IPS-NIHi7 (cell line): ENCODE measurements at regions not wholly inside any gene's neighbourhood (a gene's known extent, or its start where the extent isn't known, plus 50 kb on each side); places are given as distances from the start of the nearest gene placed in this dataset.

Experiments
- DNase-seq: peaks from one replicate; pipeline ENCODE4 v3.0.0; 2012; ENCODE audit warnings: mixed read lengths; ENCODE audit errors: extremely low spot score

DNA sequence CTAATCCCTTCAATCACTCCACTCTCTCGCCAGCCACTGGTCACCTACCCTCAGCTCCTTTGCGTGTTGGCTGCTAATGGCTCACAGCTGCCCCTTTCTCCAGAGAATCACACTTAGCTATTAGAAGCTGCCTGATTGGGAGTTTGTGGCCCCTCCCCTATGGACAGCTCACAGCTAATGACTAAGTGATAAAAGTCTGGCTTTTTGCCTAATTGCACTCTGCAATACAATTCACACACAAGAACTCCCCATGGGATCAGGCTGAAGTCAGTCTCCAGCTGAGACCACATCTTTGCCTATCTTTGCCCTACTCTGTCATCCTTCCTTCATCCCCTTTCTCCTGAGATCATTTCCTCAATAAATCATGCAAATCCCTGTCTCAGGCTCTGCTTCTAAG lies 701.9 kb upstream of the RAB6C start:
- no peak for DNase-seq

DNA sequence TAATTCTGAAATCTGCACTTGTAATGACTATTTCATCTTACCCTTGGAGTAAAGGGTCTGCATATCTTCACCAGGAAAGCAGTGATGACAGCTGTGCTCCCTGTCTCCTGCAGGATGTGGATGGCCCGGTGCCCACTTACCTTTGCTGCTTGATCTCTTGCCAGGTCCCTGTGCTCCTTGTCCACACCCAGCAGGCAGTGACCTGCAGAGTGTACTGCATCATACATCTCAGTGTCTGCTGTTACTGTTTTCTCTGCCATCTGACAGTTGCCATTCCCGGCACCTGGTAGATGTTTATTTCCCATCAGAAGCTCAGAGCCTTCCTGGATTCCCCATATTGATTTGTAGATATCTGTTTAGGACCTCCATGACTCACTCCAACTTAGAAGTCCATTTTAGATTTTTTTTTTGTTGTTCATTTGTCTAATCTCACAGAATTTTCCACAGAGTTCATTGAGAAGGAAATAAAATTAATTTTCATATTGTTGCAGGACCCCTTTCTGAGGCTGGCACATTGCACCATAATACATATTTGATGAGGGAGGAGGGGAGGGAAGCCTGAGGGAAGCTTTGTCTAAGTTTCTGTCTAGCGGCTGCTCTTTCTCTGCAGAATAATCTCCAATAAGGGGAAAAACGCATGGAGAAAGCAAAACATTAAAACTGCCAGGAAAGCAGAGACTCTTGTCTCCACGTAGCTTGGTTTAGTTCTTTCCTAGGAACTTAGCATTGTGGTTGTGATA lies 697.5 kb upstream of the RAB6C start:
- no peak for DNase-seq

DNA sequence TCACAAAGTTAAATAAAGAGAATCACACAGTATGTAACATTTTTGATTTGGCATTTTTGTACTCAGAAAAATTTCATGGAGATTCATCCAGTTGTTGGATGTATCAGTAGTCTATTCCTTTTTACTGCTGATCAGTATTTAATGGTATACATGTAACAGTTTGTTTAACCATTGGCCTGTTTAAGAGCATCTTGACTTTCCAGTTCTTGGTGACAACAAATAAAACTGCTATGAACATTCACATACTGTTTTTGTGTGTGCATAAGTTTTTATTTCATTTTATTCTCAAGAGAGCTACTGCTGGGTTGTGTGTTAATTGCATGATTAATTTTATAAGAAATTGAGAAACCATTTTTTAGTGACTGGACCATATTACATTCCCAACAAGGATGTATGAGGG lies 694.5 kb upstream of the RAB6C start:
- no peak for DNase-seq

DNA sequence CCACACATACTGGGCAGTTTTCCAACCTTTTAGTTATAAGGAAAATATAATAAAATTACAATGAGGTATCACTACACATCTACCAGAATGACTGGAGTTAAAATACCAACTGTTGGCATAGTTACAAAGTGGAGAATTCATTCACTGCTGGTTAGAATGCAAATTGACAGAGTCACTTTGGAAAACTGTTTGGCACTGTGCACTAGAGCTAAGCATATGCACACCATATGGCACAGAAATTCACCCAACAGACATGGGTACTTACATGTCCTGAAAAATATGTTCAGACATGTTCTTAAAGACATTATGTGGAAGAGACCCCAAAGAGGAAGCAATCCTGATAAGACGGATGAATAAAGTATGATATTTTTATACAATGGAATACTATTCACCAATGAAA lies 686.1 kb upstream of the RAB6C start:
- no peak for DNase-seq

DNA sequence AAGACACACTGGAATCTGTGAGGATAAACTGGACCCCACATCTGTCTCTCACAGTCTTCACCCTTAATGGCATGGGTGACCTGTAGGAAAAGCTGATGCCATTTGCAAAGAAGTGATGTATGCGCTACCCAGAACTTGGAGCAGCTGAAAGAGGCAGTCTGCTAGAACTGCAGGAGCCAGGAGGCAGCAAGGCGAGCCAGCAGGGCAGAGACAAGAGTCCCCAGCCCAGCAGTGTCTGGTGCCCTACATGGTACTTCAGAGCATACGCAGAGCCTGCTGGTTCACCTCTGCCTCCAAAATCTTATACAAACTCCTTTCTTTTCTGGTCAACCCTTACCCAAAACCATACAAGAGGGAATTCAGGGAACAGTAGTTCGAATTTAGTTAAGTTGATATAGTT lies 683.1 kb upstream of the RAB6C start:
- no peak for DNase-seq

DNA sequence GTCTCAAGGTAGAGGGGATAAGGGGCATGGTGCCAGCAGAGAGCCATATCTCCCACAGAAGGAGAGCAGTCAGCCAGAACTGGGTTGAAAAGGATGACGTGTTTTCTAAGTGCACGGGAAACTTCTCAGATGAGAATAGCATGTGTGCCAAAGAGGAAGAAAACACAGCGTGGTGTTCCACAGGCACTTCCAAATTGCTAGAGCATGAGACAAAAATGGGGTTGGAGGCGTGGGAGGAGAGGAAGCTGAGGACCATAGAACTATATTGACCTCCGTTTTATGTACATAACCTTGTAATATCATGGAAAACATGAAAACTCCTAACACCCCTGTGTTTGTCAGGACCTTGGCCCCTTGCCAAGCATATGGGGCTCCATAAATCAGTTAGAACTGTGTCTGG lies 682.7 kb upstream of the RAB6C start:
- DNase-seq = no peak

DNA sequence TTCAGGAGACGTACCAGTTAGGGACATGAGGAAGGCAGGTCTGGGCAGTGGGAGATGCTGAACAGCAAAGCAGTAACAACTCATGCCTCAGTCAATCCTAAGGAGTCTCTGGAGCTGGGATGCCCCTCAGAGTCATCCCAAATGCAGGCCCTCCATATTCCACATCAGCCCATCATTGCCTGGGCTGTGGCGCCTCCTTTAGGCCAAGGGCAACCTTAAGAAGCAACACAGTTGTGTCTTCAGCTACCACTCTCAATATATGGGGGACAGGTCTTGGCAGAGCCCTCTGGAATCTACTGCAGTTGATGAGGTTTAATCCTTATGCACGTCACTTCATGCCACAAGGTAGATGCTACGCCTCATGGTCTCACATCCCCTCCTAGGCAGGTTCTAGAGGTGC lies 682.0 kb upstream of the RAB6C start:
- peak; percentile 64 for DNase-seq

DNA sequence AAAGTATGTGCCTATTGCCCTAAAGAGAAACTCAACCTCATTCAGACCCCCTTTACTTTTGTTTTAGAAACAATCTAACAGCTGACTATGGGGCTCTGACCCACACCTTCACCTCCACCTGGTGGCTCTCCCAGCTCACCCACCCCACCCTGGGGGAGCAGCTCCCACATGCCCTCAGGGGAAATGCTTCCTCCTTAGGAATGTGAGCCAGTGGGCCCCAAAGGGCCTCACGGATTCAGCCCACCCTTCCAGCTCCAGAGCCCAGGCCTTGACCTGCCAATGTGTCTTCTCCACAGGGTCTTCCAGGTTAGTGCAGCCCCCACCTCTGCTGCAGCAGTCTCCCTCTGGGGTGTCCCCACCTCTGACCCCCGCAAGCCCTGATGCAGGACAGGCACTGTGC lies 680.1 kb upstream of the RAB6C start:
- no peak for DNase-seq

DNA sequence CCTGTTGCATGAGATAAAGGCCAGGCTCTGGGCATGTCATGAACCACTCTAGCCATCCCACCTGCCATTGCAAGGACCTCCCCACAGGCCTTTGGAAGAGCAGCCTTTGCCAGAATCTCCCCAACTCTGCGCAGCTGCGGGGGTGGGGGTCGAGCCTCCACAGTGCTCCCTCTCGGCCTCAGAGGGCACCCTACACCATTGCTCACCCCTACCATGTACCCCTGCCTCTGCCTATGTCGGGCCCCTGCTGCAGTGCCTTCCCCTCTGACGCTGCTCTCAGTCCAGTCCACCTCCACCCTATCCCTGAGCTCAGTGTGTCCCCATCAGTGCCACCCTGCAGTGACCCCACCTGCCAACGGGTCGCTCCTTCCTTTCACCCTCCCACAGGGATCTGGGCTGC lies 679.7 kb upstream of the RAB6C start:
- no peak for DNase-seq

DNA sequence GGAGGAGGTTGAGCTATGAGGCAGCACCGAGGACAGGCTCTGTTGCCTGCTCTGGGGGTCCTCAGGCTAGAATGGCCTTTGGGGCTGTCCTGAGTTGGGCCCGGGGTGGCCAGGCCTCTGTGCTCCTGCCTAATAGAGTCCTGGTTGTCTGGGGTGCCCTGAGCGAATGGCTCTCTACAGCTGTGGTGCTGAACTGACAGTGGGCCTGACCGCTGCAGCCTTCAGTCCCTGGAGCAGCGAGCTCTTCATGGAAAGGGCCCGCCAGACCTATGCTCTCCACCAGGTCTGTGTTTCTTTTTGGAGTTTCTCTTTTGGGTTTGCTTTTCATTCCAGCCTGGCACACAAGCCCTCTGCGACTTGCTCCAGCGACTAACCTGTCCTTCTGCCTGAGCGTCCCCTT lies 679.0 kb upstream of the RAB6C start:
- DNase-seq = no peak

DNA sequence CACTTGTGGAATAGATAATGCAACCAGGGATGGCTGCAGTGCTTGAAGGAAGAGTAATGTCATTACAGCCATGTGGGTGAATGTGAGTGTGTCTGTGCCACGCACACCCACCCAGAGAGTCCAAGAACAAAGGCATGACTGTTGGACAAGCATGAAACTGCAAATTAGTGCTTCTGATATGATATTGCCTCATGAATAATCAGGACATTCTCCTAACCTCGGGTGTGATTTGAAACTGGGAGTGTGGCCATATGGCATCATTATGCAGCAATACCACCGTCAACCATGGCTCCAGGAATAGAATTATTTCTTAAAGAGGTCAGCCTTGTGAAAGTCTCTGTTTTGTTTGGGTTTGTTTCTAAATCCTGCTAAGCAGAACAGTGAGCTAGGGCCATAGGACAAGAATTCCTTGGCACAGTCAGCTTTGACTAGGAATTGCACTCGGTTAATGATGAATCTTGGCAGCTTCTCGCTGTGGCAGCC lies 678.0 kb upstream of the RAB6C start:
- no peak for DNase-seq

DNA sequence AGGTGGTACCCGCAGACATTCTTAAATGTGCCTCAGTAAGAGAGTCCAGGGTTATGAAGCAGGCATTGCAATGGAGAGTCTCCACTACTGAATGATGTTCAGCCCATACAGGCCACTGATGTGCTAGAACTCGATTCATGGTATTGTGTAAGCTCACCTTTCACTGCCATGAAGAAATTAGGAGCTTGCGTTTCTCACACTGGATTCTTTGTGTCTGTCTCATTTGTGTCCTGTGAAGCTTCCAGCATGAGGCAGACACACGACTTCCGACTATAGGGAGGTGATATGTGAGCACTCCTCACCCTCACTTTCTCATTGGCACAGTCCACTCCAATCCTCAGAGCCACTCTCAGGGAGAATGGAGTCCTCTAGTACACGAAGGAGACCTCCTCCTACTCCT lies 677.4 kb upstream of the RAB6C start:
- no peak for DNase-seq

DNA sequence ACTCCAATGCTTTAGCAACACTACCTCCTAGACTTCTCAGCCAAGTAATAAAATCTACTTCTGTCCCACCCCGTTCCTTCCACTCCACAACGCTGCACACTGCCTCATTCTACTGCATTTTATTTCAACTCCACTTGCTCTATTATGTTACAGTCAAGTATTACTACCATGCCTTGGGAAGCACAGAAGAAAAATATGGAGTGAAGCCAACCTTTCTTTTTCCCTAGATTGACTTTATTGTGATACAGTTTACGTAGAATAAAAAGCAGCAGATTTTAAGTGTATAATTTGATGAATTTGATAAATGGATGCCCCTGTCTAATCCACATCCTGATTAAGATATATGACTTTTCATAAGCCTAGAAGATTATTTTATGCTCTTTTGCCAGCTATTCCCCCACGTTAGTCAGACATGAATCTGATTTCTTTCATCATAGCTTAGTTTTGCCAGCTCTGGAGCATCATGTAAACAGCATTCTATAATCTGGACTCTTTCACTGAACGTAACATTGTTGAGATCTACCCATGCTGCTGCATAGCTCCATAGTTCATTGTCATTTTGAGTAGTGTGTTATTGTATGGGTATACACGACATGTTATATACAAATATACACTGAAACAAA lies 676.8 kb upstream of the RAB6C start:
- no peak for DNase-seq

DNA sequence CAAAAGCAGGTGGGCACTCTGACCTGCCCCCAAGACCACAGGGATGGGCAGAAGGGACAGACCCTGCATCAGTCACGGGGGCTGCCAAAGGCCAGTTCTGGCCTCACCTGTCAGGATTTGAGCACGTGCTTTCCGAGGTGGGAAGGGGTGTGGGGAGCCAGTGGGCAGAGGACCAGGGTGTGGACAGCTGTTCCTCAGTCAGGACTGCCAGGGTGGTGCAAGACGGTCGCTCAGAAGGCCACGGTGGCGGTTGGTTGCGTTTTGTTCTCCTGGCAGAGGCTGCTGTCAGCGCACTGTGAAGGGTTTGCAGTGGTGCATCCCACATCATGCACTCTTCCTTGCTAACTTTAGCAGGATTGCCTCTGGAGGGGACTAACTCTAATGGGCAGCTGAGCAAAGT lies 665.3 kb upstream of the RAB6C start:
- DNase-seq = no peak

DNA sequence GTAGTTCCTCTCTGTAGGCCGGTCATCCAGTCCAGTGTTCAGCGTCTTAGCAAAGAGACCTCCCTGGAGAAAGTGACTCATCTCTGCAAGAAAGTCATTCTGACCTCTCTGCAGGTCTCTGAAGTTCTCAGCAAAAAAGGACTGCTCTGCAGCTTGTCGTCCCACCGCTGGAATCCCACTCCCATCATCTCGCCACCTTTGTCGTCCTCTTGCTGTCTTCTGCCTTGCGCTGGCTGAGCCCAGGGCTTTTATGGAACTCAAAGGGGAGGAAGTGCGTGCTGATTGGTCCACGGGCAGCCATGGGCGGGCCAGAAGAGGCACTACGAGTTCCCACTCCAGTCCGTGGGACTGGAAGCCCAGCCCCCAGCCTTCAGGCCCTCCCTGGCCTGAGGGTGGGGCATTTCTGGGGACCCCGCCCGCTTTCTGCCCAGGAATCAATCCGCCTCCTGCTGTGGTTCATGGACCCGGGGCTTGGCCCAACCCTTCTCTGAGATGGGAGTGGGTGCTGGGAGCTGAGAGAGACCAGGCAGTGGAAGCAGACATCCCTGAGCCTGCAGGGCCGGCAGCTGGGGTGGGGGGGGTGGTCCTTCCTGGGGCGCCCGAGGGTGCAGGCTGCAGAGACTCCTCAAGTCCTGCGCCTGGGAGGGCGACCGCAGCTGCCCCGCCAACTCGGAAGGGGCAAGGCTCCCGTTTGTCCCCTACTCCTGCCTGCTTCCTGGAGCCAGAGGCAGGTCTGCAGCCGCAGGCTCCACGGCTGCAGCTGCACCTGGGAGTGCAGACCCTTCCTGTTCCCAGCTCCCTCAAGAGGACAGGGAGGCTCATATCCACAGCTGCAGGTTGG lies 660.7 kb upstream of the RAB6C start:
- DNase-seq = no peak

DNA sequence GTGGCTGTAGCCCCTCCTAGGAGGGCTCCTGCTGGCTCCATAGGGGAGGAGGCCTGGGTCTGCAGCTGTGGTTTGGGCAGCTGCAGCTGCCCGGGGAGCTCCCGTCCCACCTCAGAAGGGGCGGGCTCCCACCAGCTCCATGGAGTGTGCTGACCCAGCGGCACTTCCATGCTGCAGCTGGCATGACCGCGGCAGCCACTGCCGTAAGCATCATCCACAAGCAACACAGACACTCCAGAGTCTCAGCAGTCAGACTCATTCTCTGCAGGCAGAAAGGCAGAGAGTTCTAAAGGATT lies 660.1 kb upstream of the RAB6C start:
- no peak for DNase-seq

DNA sequence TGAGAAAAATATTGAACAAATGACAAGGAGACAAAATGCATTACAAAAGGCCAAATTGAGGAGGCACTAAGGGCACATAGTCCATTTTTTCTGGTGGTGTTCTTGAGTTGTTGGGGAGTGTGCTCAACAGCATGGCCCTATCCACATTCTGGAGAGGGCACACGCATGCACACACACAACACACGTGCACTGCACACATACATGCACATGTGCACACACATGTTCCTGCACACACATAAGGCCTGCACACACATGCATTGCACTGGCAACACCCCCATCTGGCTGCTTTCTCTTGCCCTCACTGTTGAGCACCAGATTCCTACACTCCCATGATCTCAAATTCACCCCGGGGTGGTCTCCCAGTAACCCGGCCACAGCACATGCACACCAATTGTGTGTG lies 659.2 kb upstream of the RAB6C start:
- no peak for DNase-seq

DNA sequence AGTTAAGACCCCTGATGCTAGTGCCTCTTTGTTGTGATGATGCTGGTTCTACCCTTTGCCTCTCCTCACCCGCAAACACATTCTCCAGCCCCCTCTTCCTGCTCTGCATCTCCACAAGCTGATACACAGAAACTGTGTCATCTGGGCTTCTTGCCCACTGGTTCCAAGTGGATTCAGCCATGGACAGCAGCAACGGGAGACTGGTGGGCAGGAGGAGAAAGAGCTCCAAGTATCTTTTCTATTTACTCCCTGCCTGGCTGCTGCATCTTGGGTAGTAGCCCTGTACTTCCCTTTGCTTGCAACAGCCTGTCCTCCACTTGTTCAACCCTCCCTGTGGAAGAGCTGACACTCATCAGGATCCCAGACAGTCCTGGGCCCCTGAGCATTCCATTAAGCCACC lies 655.1 kb upstream of the RAB6C start:
- no peak for DNase-seq

DNA sequence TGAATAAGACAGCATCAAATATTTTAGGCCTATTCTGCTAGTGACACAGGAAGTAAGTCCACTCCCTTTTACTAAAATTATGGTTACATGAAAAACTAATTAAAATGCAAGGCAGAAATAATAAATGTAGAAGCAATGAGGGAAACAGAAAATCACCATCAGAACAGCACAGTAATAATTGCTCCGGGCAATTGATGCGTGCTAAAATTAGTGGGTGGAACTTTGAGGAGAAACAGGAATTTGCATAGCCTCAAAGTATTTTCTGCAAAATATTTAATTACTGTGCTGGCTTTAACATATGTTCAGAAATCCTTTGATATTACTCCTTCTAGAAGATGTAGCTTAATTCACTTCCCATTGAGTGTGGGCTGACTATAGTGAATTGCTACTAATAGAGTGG lies 654.3 kb upstream of the RAB6C start:
- DNase-seq = no peak

DNA sequence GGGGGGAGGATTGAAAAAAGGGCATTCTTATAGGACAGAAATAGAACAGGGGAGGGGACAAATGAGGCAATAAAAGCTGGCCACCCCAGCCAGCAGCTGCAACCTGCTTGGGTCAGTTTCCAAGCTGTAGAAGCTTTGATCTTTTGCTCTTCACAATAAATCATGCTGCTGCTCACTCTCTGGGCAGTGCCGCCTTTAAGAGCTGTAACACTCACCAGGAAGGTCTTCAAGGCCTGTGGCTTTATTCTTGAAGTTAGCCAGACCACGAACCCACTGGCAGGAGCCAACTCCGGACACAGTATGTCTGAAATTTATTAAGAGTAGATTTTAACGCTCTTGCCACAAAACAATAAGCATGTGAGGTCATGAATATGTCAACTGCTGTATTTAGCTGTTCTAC lies 649.9 kb upstream of the RAB6C start:
- no peak for DNase-seq

DNA sequence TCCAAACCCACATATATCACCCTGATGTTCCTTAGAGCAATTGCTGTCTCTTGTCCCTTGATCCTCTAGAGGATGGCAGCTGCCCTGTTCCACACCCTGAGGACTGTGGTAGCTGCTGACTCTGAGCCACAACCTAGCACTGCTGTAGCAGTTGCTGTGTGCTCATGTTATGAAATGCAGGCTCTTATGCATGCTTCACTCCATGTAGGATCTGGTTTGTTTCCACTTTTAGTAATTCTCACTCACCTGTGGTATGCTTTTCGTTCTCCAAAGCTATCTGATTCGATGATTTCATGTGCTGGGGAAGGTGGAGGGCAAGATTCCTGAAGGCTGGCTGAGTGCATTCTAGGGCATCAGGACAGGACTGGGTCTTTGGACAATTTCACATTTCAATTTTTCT lies 649.0 kb upstream of the RAB6C start:
- no peak for DNase-seq

DNA sequence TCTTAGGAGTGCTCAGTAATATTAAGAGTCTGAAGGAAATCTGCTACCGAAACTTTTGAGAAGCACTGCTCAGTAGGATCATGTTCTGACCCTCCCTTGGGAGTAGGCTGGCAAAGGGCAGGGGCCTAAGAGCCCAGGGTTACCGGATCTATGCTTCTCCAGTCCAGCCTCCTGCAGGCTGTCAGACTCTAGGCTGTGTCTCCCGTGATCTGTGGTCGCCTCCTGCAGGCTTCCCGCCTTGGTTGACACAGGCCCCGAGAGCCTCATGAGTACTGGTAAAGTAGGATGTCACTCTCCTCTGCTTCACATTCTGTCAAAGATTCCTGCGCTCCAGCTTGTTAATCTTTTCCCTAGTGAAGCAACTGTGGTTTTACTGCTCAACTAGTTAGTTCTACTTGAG lies 647.8 kb upstream of the RAB6C start:
- peak; percentile 53 for DNase-seq

DNA sequence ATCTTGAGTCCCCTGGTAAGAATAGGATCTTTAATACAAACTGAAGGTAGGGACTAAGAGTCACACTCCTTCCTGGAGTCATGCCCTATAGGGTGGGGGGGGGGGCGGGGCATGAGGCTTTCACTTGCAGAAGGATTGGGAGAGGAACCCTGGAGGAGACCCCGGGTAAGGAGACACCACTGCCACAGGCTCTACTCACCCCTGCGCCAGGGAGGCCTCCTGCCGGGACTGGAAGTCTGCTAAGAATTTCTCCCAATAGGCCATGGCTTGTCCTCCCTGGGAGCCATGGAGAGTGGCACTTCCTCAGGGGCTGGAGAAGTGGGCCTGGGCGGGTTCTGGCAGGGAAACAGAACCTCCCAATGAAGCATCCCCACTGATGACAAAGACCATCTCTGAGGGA lies 645.3 kb upstream of the RAB6C start:
- peak; percentile 28 for DNase-seq
